Cerebellar cortex (tissue), 1 donor: ENCODE measurements at regions not wholly inside any gene's neighbourhood (a gene's known extent, or its start where the extent isn't known, plus 50 kb on each side); places are given as distances from the start of the nearest gene placed in this dataset.
A peak's percentile ranks its signal among the peaks of the same experiment; 100 is the strongest.
"Not testable (repeated sequence)": the region's sequence is repeated elsewhere in the genome, so short reads cannot be mapped to it uniquely, and the experiment has no call there.

Experiments
- DNase-seq: peaks from one replicate; pipeline ENCODE4 v3.0.0-alpha.2; 2015; ENCODE audit warnings: low spot score

DNA sequence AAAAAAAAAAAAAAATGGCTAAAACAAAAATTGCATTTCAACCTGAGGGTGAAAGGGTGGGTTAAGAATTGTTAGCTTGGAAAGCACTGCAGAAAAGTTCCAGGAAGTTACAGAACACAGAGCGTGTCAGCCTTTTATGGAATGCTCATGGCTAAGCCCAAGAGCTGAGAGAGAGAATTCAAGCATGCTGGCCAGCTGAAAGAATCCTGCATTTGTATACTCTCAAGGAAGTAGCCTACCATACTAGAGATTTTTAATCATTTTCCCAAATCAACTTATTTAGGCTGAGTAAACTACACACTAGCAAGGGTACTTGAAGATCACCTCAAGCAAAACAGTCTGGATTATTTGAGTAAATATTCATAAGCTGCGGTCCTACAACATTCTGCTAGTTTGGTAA lies 153.9 kb downstream of the KCNJ2 start:
- DNase-seq: no peak

- DNase-seq: no peak
These were observed 154.7 kb downstream of the KCNJ2 start for GRCh38 chr17:70324031-70324430.

DNA sequence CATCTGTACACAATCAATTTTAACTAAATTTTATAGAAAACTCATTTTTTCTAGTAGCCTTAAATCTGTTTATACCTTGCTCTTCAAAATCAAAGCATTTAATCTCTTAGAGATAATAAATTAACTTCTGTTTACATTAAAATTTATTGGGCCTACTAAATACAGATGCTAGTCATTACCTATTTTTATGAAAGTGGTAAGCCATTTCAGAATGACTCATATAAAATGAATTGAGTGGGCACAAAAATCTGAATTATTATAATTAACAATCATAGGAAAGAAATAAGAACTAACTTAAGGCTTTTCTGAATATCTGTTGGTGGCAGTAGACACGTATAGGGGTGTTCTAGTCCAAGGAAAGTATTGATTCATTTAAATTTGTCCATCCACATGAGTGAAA lies 157.9 kb downstream of the KCNJ2 start:
- no peak for DNase-seq

DNA sequence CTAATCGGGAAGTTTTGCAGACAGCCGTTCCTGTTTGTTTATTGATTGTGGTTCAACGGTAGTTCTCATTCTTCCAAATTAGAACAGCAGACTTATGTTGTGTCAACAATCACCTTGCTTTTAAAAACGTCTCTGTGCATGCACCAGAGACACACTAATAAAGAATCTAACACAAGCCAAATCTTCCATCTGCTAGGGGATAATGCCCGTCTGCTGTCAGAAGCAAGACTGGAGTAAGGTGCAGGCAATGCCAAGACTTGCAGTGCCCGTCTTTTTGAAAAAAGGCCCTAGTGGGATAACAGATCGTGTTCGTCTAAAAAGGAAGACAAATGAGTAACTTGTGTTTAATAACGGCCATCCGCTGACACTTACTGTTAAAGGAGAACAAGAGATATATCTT lies 158.4 kb downstream of the KCNJ2 start:
- DNase-seq: peak; percentile 5

DNA sequence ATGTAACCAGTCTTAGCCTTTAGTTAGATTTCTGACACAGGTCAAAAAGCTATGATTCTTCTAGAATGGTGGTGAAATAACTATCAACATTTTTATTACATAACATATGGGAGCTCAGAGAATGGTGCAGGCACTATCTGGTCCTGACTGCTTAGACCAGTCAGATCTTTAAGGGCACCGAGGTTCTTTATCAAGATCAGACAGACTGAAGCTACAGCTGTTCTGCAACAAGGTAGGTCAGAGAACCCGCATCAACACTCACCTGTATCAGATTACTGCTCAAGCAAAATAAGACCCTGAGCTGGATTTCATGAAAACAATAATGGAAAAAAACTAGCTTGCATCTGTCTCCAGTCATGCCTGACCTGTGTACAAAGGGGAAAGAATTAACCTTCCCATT lies 160.4 kb downstream of the KCNJ2 start:
- no peak for DNase-seq

- not testable (repeated sequence) for DNase-seq
These were observed 161.7 kb downstream of the KCNJ2 start for GRCh38 chr17:70331066-70331465.

GRCh38 chr17:70332356-70333210 lies 163.3 kb downstream of the KCNJ2 start:
- DNase-seq: no peak

GRCh38 chr17:70336411-70336810 lies 167.1 kb downstream of the KCNJ2 start:
- DNase-seq: no peak

DNA sequence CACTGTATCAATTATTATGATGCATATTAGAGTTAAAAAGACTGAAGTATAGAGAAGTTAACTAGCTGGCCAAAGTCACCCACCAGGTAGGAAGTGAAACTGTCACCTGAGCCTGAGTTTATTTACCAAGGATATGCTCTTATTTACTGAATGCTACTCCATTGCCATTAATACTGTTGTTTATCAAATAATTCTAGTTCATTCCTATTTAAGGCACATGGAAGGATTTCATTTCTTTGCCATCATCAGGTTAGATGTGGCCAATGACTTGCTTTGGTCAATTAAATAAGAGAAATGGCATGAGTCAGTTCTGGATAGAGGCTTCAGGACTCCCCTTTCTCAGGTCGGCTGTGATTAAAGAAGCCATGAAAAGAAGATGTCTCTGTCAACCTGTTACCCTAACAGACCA lies 169.6 kb downstream of the KCNJ2 start:
- DNase-seq: no peak

DNA sequence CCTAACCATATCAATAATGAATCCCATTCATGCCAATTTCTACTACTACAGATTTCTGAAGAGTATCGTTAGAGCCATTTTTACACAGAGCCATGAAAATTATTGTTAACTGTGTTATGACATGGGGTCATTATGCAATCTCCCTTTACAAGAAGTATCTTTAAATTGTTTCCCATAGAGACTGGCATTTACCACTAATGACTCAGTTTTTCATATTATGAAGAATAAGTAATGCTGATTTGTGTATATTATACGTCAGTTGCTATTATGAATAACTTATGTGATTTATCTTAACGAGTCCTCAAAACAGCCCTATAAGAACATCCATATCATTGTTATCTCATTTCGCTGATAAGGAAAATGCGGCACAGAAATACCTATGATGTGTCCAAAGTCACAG lies 173.8 kb downstream of the KCNJ2 start:
- DNase-seq: no peak

GRCh38 chr17:70344386-70345060 lies 175.2 kb downstream of the KCNJ2 start:
- no peak for DNase-seq

DNA sequence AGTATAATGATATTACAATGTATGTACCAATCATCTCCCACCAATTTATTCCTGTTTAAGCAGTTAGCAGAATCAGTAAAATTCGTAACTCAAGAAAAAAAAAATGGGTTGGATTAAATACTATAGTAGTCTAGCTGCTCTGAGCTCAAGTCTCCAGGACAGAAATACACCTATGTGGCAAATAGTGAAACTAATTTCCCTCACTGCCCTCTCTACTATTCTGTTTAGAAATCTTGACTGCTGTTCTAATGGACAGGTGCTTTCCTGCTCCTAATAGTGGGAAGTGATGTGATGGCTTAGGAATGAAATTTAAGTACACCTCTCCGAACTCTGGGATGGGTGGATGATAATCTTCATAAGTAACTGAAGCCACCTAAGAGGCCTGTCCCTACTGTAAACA lies 175.7 kb downstream of the KCNJ2 start:
- no peak for DNase-seq

DNA sequence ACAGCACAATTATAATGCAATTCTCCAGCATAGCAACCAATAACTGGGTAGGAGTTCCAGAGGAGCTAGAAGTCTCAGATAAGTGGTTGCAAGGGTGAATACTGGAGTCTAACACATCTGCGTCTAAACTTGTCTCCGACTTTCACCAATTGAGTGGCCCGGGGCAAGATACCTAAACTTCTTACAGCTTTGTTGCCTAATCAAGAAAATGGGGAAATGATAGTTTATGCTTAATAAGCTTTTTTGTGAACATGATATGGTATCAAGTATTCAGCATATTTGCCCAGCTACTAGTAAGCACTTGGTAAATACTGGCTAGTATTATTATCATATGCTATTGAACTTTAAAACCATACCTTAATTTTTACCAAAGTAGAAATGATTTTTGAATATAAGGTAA lies 183.5 kb downstream of the KCNJ2 start:
- DNase-seq: no peak

- DNase-seq: no peak
These were observed 184.2 kb downstream of the KCNJ2 start for GRCh38 chr17:70353408-70354092.

DNA sequence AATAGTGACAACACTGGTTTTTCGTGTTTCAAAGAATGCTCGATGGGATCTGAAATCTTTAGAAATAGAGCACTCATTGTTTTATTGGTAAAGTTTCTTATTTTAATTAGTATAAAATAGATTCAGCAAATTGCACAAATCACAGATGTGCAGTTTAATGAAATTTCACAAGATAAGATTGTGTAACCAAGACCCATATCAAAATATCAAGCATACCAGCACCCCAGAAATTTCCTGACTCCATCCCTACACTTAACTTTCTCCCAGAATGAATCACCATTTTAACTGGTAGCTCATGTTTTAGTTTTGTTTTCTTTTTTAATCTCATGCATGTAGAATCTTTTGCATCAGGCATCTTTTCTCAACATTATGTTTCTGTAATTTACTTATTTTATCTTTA lies 185.9 kb downstream of the KCNJ2 start:
- no peak for DNase-seq

DNA sequence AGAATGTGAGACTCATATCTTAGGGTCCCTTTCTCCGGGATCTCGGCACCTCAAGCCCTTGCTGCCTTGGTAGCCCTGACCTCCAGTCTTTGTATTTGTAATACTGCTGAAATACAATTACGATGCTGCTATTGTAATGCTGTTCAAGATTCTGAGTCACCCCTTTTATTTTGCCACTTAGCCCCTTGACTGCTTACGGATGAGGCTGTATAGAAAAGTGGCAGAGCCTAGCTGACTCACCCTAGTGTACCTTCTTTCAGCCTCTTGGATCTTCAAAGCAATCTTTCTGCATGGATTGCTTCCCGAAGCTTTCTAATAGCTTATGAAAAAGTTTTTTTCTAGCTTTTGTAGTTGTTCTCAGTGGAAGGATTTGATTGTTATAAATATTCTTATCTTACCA lies 187.9 kb downstream of the KCNJ2 start:
- no peak for DNase-seq

DNA sequence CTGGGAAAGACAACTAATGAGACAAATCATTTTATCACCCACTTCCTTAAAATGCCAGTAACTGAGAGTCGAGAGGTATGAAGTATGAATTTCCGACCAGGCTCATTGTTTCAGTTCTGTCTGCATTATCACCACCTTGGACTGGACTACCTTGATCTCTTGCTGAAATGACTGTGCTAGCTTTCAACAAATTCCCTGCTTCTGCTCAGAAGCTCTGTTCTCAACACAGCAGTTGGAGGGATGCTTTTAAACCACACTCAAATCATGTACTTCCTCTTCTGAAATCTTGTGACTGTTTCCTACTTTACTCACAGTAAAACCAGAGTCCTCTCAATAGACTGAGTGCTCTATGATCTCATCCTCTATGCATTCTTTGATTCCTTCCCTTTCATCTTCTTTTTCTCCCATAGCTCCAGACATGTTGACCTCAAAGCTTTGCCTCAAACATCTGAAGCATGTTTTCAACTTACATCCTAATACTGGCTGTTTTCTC lies 195.8 kb downstream of the KCNJ2 start:
- DNase-seq: no peak

- no peak for DNase-seq
These were observed 197.1 kb downstream of the KCNJ2 start for GRCh38 chr17:70366386-70366785.

- no peak for DNase-seq
These were observed 198.7 kb downstream of the KCNJ2 start for GRCh38 chr17:70368011-70368410.

DNA sequence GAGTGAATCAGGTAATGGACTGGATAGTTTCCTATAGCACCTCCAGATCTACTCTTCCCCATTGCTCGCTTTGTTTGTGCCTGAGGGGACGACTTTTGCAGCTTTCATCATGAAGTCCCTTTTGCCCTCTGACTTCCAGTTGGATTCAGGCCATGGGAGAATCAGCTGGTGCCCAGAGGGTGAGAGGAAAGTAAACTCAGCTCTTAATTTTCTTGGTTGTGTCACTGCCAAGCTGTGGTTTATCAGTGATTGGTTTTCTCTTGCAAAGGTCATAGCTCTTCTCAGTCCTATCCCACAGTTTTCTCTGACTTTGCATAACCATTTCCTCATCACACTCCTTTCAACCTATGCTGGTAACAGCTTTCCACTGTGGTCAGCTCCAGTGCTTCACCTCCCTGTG lies 200.1 kb downstream of the KCNJ2 start:
- no peak for DNase-seq

DNA sequence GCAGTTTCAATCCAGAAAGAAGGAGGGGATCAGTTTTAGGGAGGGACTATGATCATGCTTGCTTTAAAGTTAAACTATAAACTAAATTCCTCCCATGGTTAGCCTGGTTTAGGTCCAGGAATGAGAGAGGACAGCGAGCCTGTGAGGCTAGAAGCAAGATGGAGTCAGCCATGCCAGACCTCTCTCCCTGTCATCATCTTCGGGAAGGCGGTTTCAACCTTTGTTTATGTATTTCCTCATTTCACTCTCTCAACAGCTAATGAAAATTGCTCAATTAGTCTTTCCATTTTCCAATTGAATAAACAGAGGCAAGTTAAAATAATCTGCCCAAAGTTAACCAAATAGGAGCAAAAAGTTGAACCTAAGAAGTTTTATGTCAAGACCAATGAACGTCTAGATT lies 201.5 kb downstream of the KCNJ2 start:
- no peak for DNase-seq

DNA sequence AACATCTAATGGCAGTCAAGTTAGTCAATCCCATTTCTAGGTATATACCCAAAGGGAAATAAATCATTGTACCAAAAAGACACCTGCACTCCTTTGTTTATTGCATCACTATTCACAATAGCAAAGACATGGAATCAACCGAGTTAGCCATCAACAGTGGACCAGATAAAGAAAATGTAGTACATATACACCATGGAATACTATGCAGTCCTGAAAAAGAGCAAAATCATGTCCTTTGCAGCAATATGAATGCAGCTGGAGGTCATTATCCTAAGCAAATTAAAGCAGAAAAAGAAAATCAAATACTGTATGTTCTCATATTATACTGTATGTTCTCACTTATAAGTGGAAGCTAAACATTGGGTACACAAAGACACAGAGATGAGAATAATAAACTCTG lies 204.0 kb downstream of the KCNJ2 start:
- no peak for DNase-seq

DNA sequence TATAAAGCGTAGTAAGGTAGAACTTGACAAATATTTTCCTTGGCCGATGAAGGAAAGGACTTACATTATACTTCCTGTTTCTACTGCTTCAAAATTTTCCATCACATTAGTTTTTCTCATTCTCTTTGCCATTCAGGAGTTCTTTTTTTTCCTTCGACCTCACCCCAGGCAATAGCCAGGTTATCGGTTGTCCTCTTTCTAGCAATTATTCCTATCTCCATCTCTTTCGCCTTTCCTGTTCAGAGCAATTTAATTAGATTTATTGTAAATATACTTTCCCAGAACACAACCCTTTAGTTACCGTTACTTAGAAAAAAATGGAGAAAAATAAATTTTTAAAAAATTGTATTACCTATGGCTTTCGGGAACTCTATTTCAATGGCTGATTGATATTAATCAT lies 205.2 kb downstream of the KCNJ2 start:
- no peak for DNase-seq
